Amniotic epithelial cell (primary cell): ENCODE measurements at regions not wholly inside any gene's neighbourhood (a gene's known extent, or its start where the extent isn't known, plus 50 kb on each side); places are given as distances from the start of the nearest gene placed in this dataset.
"Not testable (repeated sequence)": the region's sequence is repeated elsewhere in the genome, so short reads cannot be mapped to it uniquely, and the experiment has no call there.

Source experiments
- DNase-seq: peaks from one replicate; pipeline ENCODE4 v3.0.0-alpha.2; 2010; ENCODE audit warnings: low read depth

DNA sequence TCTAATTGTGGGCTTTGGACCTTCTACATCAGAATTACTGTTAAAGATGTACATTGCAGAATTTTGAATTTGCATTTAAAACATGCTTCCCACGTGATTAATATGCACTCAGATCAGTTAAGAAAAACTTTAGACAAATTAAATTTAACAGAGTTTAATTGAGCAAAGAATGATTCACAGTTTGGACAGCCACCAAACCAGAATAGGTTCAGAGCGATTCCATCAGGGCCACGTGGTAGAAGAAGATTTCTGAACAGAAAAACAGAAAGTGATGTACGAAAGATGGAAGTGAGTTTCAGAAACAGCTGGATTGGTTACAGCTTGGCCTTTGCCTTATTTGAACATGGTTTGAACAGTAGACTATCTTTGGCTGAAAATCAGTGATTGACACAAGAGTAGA lies 704.2 kb upstream of the MAP3K7 start:
- DNase-seq: no peak

DNA sequence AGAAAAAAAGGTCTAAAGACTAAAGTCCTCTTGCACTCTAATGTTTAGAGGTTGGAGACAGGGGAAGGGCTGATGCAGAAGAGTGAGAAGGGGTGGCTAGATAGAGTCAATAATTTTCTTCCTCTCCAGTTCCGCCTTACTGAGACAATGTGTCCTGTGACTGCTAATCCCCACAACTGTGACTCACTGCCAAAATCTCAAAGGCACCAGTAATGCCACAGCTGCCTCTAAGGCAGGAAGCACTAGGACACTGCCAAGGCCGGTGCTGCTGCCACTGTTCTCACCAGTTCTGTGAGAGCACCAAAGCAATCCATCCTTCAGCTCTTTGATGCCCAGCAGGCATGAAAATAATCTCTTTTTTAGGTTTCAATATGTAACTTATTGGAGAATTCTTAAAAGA lies 701.9 kb upstream of the MAP3K7 start:
- no peak for DNase-seq

DNA sequence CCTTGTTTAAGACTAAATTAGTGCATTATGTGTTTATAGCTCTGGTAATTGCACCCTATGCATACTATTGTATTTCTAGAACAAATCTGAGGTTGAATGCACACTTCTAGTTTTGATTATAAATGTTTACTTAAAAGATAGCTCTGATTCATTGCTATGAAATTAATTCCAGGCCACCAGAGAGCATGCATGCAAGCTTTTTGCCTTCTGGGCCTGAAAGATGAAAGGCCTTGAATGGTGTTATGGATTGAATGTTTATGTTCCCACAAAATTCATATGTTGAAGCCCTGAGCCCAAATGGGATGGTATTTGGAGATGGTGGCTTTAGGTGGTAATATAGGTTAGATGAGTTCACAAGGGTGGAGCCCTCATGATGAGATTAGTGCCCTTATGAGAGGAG lies 695.0 kb upstream of the MAP3K7 start:
- no peak for DNase-seq

DNA sequence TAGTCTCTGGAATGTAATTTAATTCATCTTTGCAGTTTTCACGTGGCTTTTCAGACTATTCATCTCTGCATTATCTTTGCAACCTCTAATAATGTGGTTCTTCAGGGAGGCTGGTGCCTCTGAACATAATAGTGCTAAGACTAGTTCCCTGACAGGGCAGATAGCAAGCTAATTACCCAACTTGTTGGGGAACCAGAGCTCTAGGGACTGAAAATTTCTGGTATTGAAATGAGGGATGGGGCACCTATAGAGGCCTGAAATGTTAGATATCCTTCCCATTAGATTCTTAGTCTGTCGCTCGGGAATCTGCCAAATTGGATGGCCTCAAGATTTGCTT lies 693.6 kb upstream of the MAP3K7 start:
- DNase-seq: no peak

DNA sequence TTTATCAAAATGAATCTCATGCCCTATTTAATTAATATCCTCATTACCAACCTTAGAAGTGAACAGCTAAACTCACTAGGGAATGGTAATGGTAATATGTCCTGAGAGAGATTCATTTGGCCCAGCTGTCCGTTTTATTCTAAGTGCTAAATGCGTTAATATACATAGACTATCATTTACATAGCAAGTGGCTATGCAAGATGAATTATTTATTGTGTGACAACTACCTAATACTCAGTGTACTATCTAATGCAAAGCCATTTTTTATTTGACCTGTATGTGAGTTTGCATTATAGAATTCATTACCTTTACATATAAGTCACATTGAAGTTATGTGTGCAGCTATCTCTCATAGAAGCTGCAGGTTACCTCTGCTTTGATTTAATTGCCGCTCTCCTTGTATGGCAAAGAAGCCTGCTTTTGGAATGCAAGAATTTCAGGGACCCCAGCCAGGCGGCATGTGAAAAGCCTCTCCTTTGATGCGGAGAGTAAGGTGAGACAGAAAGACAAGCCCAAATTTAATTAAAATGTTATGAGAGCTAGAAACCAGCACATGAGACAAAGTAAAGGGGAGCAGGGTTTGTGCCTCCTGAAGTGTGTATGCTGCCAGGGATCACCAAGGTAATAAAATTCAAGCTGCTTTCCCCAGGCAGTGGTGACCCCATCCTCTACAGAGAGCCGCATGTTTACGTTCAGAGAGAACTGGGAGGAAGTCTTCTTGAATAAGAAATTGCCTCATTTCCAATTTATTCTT lies 693.0 kb upstream of the MAP3K7 start:
- DNase-seq: no peak

DNA sequence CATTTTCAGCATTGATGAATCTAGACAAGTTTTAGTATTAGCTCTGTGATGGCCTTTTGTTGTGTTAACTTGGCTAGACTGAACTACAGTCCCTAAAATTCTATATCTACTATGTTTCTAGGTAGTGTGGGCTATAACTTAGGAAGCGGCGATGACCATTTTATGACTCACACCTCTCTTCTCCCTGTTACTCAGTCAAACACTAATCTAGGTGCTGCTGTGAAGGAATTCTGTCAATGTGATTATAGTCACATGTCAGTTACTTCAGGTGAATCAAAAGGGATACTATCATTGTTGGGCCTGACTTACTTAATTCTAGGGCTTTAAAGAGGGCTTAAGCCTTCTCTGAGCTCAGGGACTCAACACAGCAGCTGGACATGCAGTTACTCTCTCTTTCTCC lies 691.5 kb upstream of the MAP3K7 start:
- no peak for DNase-seq

DNA sequence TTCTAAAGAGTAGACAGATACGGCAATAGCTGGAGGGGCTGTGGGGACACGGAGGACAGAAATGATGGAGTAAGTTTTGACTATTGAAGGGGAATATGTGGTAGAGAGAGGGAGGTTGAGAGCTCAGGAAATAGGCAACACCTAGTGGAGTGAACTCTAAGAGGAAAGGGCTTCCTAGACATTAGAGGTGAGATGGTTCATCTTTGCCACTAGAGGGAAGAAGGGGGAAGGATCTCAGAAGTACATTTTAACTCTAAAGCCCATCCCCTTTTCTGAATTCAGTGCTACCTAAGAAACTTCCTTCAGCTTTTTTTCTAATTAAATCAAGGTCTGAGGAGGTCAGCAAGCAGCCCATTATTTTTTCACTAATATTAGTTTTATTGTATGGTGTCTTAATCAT lies 689.4 kb upstream of the MAP3K7 start:
- DNase-seq: peak; percentile 1

DNA sequence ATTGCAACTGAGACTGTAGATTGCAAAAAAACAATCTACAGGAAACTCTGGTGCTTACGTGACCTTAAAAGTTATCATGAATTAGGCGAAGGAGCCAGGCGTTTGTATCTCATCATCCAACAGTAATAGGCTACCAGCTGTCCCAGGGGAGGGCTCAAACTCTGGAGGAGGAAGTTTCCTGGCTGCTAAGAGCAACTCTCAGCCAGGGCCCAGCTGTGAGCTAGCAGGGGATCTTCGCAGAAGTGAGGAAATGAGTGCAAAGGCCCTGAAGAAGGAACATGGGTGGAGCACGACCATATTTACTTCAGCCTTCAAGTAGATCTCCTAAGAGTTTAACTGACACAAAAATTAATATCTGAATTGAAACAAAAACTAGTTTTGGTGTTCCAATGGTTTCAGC lies 686.9 kb upstream of the MAP3K7 start:
- DNase-seq: no peak

DNA sequence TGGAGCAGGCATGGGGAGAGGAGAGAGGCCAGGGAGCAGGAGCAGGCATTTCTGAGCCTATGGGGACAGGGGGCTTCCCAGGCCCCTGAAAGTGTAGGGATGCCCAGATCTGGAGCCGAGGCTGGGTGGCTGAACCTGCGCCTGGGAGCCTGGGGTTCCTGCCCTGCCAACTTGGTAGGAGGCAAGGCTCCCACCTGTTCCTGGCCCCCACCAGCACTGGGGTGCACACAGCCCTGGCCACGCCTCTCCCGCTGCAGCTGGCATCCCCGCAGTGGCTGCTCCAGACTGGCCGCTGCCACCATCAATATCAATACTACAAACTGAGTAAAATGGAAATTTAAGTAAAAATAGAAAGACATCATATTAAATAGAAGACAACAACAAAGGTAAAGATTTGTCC lies 684.9 kb upstream of the MAP3K7 start:
- DNase-seq: no peak

DNA sequence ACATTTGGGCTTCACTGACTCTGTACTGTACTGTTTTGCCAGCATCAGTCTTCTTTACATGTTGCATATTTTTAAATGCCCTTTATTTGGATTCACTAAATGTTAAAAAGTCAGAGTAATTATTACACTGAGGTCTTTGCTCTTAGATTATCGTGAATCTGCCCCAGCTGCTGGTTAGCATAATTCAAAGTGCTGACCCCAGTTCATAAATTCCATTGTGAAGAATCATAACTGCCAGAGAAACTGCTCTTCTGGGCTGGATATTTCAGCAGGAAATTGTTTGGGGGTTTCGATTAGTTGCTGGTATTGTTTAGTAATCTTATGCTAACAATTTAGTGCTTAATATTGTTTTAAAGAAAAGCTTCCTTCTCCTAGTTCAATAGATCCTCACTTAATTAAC lies 682.1 kb upstream of the MAP3K7 start:
- no peak for DNase-seq

DNA sequence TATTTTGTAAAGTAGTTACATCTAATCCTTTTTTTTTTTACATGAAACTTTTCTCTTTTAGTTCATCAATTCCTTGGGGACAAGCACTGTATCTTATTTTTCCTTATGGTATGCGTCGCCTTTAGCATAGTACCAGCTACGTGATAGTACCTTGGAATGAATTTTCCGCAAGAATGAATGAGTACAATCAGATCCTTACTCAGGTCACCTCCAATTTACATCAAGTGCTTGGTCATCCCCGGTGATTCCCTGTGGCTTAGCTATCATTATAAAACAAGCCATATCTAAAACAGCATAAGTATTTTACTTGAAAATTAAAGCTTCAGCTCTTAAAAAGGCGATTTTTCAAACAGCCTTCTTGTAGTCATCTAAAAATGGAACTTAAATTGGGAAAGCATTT lies 680.4 kb upstream of the MAP3K7 start:
- DNase-seq: no peak

DNA sequence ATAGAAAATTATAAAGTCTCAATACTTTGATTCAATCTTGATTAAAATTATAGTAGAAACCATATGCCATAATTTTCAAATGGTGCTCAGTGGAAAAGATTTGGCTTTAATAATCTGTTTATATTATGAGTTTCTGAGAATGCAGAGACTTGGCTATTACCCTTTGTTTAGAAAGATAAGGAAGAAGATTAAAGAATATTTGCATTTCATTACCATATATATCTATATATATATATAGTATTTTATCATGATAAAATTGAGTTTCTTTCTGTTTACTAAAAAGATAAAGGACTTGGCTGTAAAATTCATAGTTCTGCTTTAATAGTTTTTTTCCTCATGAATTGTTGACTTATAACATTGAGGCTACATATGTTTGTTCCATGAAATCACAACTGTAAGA lies 679.3 kb upstream of the MAP3K7 start:
- DNase-seq: no peak

DNA sequence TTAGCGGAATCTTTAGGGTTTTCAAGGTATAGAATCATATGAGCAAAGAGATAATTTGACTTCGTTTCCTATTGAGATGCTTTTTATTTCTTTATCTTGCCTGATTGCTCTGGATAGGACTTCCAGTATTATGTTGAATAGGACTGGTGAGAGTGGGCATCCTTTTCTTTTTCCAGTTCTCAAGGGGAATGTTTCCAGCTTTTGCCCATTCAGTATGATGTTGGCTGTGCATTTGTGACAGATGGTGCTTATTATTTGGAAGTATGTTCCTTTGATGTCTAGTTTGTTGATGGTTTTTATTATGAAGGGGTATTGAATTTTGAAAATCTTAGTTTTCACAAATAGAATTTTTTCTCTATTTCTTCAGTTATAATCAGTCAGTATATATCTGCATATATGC lies 656.6 kb upstream of the MAP3K7 start:
- DNase-seq: no peak

DNA sequence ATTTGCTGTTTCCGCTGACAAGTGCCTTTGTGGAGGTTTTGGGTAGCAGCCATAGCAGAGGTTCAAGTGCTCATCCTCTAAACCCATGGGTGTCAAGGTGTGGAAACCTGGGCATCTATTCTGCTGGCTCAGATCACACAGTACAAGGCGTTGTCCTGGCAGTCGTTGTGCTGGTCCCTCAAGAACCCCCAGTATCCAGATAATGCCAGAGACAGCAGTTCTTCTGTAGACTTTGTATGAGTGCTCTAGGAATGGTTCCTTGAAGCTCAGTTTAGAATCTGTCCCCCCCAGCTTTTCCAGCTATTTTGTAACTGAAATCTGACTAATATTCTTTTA lies 655.7 kb upstream of the MAP3K7 start:
- no peak for DNase-seq

DNA sequence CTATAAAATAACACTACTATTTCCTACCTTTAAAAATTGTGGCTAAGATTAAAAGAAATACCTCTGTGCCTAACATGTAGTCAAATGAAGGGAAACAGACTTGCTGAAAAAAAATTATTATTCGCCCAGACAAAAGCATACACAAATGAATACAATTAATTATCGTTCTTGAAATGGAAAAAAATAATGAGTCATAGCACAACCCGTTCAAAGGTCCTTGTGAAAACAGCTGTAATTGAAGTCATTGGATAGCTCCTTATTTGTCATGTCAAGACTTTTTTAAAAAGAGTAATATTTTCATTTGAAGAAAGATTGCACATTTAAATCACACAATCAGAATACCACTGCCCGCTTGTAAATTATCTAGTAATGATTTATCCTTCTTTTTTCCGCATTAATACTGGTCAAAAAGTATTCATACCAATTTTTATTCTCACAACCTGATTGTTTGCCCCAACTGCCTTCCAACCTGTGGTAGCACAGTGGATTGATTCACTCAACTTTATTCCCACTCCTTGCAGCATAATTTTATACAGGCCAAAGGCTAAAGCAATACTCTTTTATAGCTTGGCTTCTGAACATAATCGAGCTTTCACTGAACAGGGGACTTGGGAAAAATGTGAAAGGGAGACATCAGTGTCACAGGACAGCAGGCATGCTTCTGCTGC lies 655.2 kb upstream of the MAP3K7 start:
- no peak for DNase-seq

DNA sequence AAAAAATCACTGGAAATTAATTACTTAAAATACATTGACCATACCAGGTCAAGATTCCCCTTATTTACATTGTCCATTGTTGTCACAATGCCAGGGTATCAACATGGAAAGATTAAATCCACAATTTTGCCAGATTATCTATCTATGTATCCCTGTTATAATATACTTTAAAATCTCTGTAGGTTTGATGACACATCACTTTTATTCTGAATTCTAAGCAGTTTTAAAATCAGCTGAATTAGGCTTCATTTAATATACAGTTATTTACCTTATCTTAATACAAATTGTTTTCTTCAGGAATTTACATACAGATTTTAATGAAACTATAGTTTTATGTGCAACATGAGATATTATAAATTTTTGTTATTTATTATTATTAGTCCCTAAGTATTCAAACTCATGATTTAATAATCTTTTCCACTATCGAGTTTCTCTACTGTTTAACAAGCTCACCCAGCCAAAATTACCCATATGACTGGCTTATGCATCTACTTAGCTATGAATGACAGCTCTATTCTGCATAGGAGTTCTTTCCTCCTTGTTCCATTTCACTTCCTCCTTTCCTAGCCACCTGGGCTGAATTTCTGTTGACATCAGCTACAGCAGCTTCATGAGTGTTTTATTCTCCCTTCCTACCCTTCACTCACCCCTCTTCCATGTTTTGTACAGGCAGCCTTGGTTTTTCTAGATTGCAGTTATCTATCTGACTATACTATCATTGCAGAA lies 654.2 kb upstream of the MAP3K7 start:
- no peak for DNase-seq

DNA sequence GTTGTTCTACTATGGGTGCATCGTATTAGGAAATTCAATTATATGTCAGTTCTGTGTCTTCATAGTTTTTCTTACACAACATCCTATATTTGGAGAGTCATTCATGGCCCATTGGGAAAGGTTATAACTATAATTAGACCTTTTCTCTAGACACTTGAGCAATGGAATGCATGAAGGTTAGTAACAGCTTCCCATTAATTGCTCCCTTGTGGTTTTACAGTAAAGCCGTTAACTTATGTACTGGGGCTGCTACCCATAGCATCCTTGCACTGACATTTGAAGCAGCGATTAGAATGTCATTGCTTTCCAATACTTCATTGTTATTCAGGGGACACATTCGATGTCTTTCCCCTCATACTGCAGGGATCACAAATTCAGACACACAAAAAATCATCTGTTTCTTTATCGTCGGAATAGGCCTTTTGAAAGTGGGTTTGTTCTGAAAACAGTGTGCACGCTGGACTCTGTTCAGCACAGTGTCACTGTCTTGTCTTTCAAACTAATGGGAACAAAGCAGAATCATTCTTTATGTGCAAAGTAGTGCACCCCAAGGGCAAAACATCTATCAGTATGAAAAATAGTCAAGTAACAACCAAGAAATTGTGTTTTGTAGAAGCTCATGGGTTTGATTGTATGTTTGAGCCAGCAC lies 634.3 kb upstream of the MAP3K7 start:
- DNase-seq: no peak

DNA sequence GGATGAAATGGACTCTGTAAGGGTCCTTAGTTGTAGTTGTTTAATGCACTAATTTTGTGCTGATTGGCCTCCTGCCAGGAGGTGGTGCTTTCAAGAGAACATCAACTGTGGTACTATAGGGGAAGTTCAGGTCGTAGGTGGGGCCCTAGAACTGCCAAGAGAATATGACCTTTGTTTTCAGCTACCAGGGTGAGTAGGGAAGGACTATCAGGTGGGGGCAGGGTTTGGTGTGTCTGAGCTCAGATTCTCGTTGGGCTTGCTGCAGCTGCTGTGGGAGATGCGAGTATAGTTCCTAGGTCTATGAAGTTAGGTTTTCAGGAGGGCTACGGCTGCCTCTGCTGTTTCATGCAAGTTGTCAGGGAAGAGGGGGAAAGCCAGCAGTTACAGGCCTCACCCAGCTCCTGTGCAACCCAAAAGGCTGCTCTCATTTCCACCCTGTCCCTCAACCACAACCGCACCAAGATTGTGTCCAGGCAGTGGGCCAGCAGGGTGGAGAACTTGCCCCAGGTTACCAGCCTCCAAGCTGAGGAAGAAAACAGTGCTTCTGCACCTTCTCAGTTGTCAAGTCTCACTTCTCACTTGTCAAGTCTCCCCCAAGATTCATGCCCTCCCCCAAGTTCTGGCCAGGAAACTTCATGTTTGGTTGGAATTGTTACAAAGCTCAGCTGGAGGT lies 626.5 kb upstream of the MAP3K7 start:
- DNase-seq: no peak

DNA sequence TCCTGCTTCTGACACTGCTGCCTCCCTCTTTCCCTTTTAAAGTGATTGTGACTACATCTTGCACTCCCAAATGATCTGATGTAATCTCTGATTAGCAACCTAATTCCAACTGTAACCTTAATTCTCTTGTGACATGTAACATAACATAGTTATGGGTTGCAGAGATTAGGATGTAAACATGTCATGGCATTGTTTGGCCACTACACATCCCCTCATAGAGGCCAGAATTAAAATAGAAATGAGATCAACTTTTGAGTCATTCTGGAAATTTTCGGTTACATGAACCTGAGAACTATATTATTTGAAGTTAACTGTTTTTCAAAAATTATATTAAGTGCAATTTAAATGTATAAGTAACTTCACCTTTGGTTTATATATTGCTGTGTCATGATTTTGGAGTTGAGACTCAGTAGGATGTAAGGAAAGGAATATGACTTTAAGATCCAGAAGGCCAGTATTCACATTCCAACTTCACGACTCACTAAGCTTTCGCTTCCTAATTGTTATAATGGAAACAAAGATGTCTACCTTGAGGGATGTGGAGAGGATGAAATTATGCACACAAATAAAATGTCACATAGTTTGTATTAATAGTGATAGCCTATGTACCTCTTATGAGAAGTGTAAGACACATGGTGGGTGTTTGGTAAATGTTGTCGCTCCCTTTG lies 611.9 kb upstream of the MAP3K7 start:
- no peak for DNase-seq

DNA sequence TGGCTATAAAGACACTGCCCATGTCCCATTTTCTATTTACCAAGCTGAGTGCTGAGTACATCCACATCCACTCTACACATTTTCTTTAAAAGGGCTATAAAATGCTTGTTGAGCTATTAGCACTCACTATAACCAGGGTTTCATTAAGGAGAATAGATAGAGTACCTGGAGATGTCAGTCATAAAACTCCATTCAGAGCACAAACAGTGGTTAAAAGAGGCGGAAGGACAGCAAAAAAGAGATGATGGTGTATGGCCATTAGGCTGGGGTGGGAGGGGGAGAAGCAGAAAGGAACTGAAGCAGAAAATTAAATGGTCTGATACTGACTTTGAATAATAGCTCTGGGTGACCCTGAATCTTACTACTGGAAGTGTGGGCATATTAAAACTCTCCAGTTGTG lies 609.9 kb upstream of the MAP3K7 start:
- DNase-seq: no peak

DNA sequence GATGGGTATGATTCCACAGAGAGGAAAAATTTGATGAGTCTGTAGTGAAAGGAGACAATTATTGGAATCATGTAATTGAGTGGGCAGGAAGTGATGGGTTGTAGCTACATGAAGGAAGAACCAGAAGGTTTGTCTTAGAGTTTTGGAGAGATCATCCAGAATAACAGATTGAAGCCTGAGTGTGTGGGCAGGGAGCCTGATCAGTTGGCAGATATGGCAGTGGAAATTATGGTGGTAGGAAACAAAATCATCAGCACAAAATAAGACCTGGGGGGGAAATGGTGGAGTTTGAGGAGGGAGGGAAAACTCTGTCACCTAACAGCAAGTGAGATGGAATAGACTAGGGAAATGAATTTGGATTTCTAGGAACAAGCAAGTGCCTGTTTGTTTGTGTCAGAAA lies 606.6 kb upstream of the MAP3K7 start:
- no peak for DNase-seq

DNA sequence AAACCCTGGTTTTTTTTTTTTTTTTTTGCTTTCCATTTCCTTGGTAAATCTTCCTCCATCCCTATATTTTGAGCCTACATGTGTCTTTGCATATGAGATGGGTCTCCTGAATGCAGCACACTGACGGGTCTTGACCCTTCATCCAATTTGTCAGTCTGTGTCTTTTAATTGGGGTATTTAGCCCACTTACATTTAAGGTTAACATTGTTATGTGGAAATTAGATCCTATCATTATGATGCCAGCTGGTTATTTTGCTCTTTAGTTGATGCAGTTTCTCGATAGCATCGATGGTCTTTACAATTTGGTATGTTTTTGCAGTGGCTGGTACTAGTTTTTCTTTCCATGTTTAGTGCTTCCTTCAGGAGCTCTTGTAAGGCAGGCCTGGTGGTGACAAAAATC lies 603.2 kb upstream of the MAP3K7 start:
- DNase-seq: not testable (repeated sequence)
